Heart left ventricle (tissue), 13 donors: ENCODE measurements at regions not wholly inside any gene's neighbourhood (a gene's known extent, or its start where the extent isn't known, plus 50 kb on each side); places are given as distances from the start of the nearest gene placed in this dataset.

Experiments
- POLR2A ChIP-seq, 2 donors: fragments of 450-650 bp; IDR thresholded peaks; one replicate each; pipeline ENCODE4 v1.6.1; 2017; ENCODE audit warnings: antibody characterized with exemption in 2 of 2, mild to moderate bottlenecking in 2 of 2, moderate library complexity in 2 of 2
- TF ChIP-seq, protein P1 (sequence below), 12 donors: fragments of 200-600 bp; sonication (generic) in 4 of 12; IDR thresholded peaks; one replicate each; pipeline versions ENCODE4 v1.5.0 to v1.8.0; 2018 to 2022; ENCODE audit warnings: antibody characterized with exemption in 12 of 12, mild to moderate bottlenecking in 5 of 12
- donor health status: ischemic (EF 13 %, LVEDD 7.1; RV severe dilation, severe dysfunction).
- donor health status: DM: no; HTN: yes; CAD: no.
- donor health status: DM: no; HTN: no; CAD: no.
- donor health status: ischemic (EF 25% LVEDD 6.9; RV normal size, moderate dysfunction).
- donor health status: ischemic (EF 25% LVEDD 5.7; RV mildly dilated, moderate dysfunction).
- donor health status: ischemic (EF 35%, LVEDD 5.7; RV mildly dilated, moderate dysfunction).
- donor health status: nonischemic (EF 11% LVEDD 7.7; RV severe dilation, severe dysfunction).
- donor health status: DM: yes; HTN: yes; CAD: no.
- donor health status: PGD.
- donor health status: ischemic (EF 29% LVEDD 5.4; RV normal size, mild dysfunction).
- donor health status: nonischemic (EF 23%, LVEDD 6.1; RV moderate dilation, normal function).

DNA sequence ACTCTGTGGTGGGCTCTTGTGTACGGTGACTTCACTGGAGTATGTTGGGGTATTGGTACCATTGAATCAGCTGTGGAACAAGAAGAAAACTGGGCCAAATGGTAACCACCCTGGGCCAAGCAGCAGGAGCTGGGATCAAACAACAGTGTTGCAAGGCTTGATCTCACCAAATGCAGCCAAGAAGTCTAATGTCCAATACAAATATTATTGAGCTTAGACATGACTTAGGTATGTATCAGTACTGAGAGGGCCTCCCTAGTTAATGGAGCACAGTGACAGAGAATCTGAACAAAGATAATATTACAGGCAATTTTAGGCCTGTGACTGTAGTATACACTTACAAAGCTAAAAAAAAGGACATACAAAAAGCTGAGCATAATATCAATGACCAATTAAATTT is 604.8 kb downstream of the PLA2G4A start:
- TF ChIP-seq, protein P1, sequence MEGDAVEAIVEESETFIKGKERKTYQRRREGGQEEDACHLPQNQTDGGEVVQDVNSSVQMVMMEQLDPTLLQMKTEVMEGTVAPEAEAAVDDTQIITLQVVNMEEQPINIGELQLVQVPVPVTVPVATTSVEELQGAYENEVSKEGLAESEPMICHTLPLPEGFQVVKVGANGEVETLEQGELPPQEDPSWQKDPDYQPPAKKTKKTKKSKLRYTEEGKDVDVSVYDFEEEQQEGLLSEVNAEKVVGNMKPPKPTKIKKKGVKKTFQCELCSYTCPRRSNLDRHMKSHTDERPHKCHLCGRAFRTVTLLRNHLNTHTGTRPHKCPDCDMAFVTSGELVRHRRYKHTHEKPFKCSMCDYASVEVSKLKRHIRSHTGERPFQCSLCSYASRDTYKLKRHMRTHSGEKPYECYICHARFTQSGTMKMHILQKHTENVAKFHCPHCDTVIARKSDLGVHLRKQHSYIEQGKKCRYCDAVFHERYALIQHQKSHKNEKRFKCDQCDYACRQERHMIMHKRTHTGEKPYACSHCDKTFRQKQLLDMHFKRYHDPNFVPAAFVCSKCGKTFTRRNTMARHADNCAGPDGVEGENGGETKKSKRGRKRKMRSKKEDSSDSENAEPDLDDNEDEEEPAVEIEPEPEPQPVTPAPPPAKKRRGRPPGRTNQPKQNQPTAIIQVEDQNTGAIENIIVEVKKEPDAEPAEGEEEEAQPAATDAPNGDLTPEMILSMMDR (IDR thresholded peaks at IDR 0.05), result no peak
- no peak for TF ChIP-seq POLR2A (IDR thresholded peaks at IDR 0.05)
